HEK293T (cell line): ENCODE measurements at regions not wholly inside any gene's neighbourhood (a gene's known extent, or its start where the extent isn't known, plus 50 kb on each side); places are given as distances from the start of the nearest gene placed in this dataset.
"Not testable (repeated sequence)": the region's sequence is repeated elsewhere in the genome, so short reads cannot be mapped to it uniquely, and the experiment has no call there.

Experiments used
- CTCF ChIA-PET: fragments of 350-600 bp; formaldehyde crosslinking; extraction: SDS; loops from one replicate; lab custom pipeline; 2021; ENCODE audit warnings: antibody characterized with exemption, inconsistent platforms; lab: Yijun Ruan, JAX
- POLR2A ChIA-PET: fragments of 350-600 bp; formaldehyde crosslinking; extraction: SDS; loops from one replicate; lab custom pipeline; 2020; ENCODE audit warnings: antibody characterized with exemption, inconsistent platforms; lab: Yijun Ruan, JAX
- DNase-seq: peaks from one replicate; pipeline ENCODE4 v3.0.0; 2012; ENCODE audit warnings: mixed read lengths; ENCODE audit errors: extremely low spot score
- ARNT ChIP-seq: fragments of 450-650 bp; IDR thresholded peaks from 2 replicates; pipeline ENCODE4 v1.6.1; 2017; ENCODE audit warnings: mild to moderate bottlenecking
- BHLHE40 ChIP-seq: fragments of 450-650 bp; IDR thresholded peaks from 2 replicates; pipeline ENCODE4 v1.6.1; 2016; ENCODE audit warnings: mild to moderate bottlenecking, moderate library complexity, borderline replicate concordance
- CTBP1 ChIP-seq: fragments of 450-650 bp; IDR thresholded peaks from 2 replicates; pipeline ENCODE4 v1.6.1; 2016; ENCODE audit warnings: borderline replicate concordance
- ELF4 ChIP-seq: fragments of 450-650 bp; IDR thresholded peaks from 2 replicates; pipeline ENCODE4 v1.6.1; 2017; ENCODE audit warnings: antibody characterized with exemption
- FOXA1 ChIP-seq: fragments of 450-650 bp; IDR thresholded peaks from 2 replicates; pipeline ENCODE4 v1.6.1; 2016; ENCODE audit warnings: mild to moderate bottlenecking
- FOXK2 ChIP-seq: fragments of 450-650 bp; IDR thresholded peaks from 2 replicates; pipeline ENCODE4 v1.6.1; 2016; ENCODE audit warnings: mild to moderate bottlenecking
- FOXM1 ChIP-seq: fragments of 450-650 bp; IDR thresholded peaks from 2 replicates; pipeline ENCODE4 v1.6.1; 2017; ENCODE audit warnings: mild to moderate bottlenecking, borderline replicate concordance
- HDGF ChIP-seq: fragments of 450-650 bp; IDR thresholded peaks from 2 replicates; pipeline ENCODE4 v1.6.1; 2017; ENCODE audit warnings: antibody characterized with exemption, borderline replicate concordance
- L3MBTL2 ChIP-seq: fragments of 450-650 bp; conservative IDR thresholded peaks from 2 replicates; pipeline ENCODE4 v1.6.1; 2016; ENCODE audit warnings: mild to moderate bottlenecking
- LEF1 ChIP-seq: fragments of 450-650 bp; IDR thresholded peaks from 2 replicates; pipeline ENCODE4 v1.6.1; 2017; ENCODE audit warnings: mild to moderate bottlenecking, borderline replicate concordance
- NFRKB ChIP-seq: fragments of 450-650 bp; IDR thresholded peaks from 2 replicates; pipeline ENCODE4 v1.6.1; 2016; ENCODE audit warnings: mild to moderate bottlenecking, moderate library complexity
- SP1 ChIP-seq: fragments of 450-650 bp; IDR thresholded peaks from 2 replicates; pipeline ENCODE4 v1.6.1; 2017
- SUZ12 ChIP-seq: fragments of 450-650 bp; IDR thresholded peaks from 2 replicates; pipeline ENCODE4 v1.6.1; 2016; ENCODE audit warnings: mild to moderate bottlenecking
- TARDBP ChIP-seq: fragments of 450-650 bp; IDR thresholded peaks from 2 replicates; pipeline ENCODE4 v1.6.1; 2016
- ZNF384 ChIP-seq: fragments of 450-650 bp; IDR thresholded peaks from 2 replicates; pipeline ENCODE4 v1.6.1; 2016
- TF ChIP-seq, protein P1 (sequence below): fragments of 450-650 bp; IDR thresholded peaks from 2 replicates; pipeline ENCODE4 v1.6.1; 2016

DNA sequence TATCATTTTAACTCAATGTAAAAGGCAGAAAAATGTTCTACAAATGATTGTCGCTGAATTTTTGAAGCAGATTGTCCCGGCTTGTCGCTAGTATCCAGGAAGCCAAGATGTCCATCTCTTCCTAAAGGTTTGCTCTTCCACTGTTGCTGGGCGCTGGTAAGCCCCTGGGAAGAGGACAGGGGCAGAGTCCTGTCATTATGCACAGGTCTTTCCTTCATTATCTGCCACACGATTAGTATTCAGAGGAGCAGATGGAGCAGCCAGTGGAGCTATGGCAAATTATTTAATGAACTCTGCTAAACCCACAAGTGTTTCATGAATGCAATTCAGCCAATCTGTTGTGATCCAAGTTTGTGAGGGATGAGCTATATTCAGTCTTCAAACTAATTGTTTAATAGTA, 499.1 kb upstream of the NRP1 start:
- POLR2A ChIA-PET = no interaction called here
- DNase-seq = no peak
- TF ChIP-seq, protein P1, sequence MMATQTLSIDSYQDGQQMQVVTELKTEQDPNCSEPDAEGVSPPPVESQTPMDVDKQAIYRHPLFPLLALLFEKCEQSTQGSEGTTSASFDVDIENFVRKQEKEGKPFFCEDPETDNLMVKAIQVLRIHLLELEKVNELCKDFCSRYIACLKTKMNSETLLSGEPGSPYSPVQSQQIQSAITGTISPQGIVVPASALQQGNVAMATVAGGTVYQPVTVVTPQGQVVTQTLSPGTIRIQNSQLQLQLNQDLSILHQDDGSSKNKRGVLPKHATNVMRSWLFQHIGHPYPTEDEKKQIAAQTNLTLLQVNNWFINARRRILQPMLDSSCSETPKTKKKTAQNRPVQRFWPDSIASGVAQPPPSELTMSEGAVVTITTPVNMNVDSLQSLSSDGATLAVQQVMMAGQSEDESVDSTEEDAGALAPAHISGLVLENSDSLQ = no peak
- no peak for TF ChIP-seq ZNF384
- TF ChIP-seq NFRKB = no peak
- no peak for TF ChIP-seq SP1
- CTCF ChIA-PET = no interaction called here

DNA sequence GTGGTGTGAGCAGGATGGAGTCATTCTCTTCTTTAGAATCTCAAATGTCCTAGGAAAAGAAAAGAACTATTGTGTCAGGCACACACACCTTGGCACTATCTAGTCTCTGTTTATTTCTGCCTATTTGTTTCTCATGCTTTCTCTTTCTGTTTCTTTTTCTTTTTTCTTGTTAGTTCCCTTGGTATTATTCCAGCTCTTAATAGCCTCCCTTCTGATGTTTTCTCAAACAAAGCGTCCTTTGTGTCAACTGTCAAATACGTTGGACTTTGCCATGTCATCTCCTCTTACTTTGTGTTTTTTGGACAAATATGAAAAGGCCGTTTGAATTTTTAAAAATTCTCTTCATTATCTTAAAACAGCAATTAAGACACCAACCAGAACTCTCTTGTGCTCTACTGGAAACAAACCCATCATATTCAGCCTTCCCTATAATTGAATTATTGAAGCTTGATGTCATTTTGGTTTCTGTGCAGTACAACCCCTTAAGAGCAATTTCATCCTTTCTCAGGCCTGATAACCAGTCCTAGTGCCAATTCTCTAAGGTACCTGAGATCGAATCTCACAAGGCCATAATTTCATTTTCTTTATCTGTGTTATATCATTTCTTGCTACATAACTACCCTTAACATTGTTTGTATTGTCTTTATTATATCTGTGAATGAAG, 497.8 kb upstream of the NRP1 start:
- POLR2A ChIA-PET = no interaction called here
- TF ChIP-seq SP1 = no peak
- TF ChIP-seq LEF1 = no peak
- TF ChIP-seq FOXK2 = no peak
- DNase-seq = no peak
- CTCF ChIA-PET = no interaction called here

DNA sequence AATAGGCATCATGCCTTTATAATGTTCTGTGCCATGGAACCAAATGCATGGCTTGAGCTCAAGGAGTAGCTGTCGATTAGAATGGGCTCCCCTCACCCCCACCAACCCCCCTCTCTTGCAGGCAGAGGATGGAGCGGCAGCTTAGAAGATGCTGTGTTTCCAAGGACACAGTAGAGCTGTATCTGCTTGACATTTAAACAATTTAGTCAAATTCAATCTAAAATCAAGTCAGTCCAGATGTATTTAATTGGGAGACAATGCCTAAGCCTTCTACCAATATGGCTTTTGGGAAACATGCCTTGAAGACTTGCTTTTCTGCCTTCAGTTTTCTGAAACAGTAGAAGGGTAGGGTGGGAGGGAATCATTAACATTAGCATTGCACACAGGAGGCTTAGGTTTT, 497.1 kb upstream of the NRP1 start:
- TF ChIP-seq ZNF384 (no peak), TARDBP (no peak), HDGF (no peak), LEF1 (no peak), CTBP1 (no peak), NFRKB (no peak), ARNT (no peak)

DNA sequence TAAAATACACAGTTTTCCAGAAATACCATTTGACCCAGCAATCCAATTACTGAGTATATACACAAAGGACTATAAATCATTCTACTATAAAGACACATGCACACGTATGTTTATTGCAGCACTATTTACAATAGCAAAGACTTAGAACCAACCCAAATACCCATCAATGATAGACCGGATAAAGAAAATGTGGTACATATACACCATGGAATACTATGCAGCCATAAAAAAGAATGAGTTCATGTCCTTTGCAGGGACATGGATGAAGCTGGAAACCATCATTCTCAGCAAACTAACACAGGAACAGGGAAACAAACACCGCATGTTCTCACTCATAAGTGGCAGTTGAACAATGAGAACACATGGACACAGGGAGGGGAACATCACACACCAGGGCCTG, 495.4 kb upstream of the NRP1 start:
- POLR2A ChIA-PET, DNase-seq, CTCF ChIA-PET: not testable (repeated sequence)

More for the DNA sequence above, 497.1 kb upstream of the NRP1 start:
- POLR2A ChIA-PET = no interaction called here
- no peak for DNase-seq
- CTCF ChIA-PET = no interaction called here

DNA sequence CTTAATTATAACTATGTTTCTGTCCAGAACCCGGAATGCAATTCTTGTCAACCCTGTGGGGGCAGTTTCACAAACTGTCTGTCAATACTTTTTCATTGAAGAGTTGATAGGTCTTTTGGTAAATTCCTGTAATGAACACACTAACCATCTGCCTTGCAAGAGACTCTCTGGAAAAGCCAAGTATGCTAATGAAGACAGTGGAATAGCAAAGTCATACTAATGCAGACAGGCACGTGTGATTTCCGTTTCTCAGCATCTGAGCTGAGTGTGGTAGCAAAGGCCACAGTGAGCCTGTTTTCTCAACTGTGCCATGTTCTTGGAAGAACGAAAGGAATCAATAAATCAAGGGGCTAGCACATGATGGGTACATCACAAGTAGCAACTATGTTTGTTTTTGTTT, 494.1 kb upstream of the NRP1 start:
- DNase-seq = no peak
- ChIA-PET CTCF (interaction anchor here (0.6 kb wide), 1 partner anchor 623 kb away, joined by 3 read pairs; no protein-coding TSS in a partner anchor), POLR2A (no interaction called here)
- TF ChIP-seq CTBP1 (no peak), NFRKB (no peak), FOXA1 (no peak), ARNT (no peak), SUZ12 (no peak), L3MBTL2 (no peak), SP1 (no peak), BHLHE40 (no peak), FOXK2 (no peak), FOXM1 (no peak), HDGF (no peak), ZNF384 (no peak), ELF4 (no peak), LEF1 (no peak), TARDBP (no peak)
- TF ChIP-seq, protein P1 = no peak

DNA sequence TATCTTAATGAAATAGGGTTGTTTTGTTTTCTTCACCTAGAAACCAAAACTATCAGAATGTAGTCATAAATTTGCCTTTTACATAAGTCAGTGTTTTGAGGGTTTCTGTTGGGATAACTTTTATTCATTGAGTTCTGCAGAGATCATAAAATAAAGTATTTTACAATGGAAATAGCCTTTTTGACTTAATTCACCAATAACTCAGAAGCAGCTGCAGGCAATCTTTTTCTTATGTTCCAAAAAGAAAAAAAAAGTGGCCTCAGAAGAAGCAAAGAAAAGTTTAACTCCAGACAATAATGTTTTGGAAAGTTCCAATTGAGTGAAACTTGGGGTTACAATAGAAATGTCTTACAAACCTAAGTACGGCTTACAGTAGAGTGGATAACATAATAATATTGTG, 491.7 kb upstream of the NRP1 start:
- DNase-seq = no peak
- POLR2A ChIA-PET = no interaction called here
- CTCF ChIA-PET = no interaction called here
- TF ChIP-seq BHLHE40 = no peak
- TF ChIP-seq CTBP1 = no peak
- TF ChIP-seq, protein P1 = no peak
- TF ChIP-seq LEF1 = no peak

DNA sequence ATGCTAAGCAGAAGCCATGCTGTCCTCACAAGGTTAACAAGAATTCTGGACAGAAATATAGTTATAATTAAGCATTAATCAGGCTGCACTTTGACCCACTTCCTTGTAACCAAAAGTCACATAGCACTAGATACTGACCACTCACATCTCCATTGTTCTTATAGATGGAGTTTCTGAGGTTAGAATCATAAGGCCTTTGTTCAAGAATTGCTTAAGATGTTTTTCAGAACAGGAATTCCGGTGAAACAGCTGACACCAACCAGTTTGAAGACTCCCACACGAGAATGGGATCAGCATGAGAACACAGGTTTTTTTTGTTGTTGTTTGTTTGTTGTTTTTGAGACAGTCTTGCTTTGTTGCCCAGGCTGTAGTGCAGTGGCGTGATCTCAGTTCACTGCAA, 488.3 kb upstream of the NRP1 start:
- TF ChIP-seq TARDBP (no peak), NFRKB (no peak), LEF1 (no peak), L3MBTL2 (no peak), FOXK2 (no peak), ZNF384 (no peak), FOXM1 (no peak), ARNT (no peak), BHLHE40 (no peak), FOXA1 (no peak), CTBP1 (no peak), SUZ12 (no peak), HDGF (no peak)
- CTCF ChIA-PET = no interaction called here
- POLR2A ChIA-PET = no interaction called here
- no peak for DNase-seq
